Keratinocyte (primary cell): ENCODE measurements at regions not wholly inside any gene's neighbourhood (a gene's known extent, or its start where the extent isn't known, plus 50 kb on each side); places are given as distances from the start of the nearest gene placed in this dataset.

Experiments used
- DNase-seq: peaks from one replicate; pipeline ENCODE4 v3.0.0-alpha.2; 2011; ENCODE audit warnings: low read depth, missing footprints, low spot score
- FAIRE-seq: peaks from 2 replicates; lab custom pipeline; 2011; peaks lifted over from hg19 to GRCh38; lab: Jason Lieb, UNC
- H2AFZ ChIP-seq: 2 replicates; pipeline ENCODE4 v1.6.0; 2012; ENCODE audit warnings: low read length, control low read depth, inconsistent platforms; ENCODE audit not compliant: control insufficient read depth
- H3K27ac ChIP-seq: 2 replicates; pipeline ENCODE4 v1.5.1; 2011; ENCODE audit warnings: low read length; ENCODE audit not compliant: control insufficient read depth, insufficient read depth
- H3K27me3 ChIP-seq: 3 replicates; pipeline ENCODE4 v1.6.0; 2011; ENCODE audit warnings: low read length; ENCODE audit not compliant: control insufficient read depth, insufficient read depth; ENCODE audit errors: extremely low read depth
- H3K36me3 ChIP-seq, 2 experiments: 2 replicates in 1 of 2; 3 replicates in 1 of 2; pipeline ENCODE4 v1.5.1; 2011; ENCODE audit warnings: low read length in 2 of 2, mild to moderate bottlenecking in 1 of 2; ENCODE audit not compliant: control insufficient read depth in 2 of 2, insufficient read depth in 2 of 2; ENCODE audit errors: extremely low read depth in 1 of 2
- H3K4me1 ChIP-seq: 3 replicates; pipeline ENCODE4 v1.5.1; 2011; ENCODE audit warnings: low read length; ENCODE audit not compliant: control insufficient read depth, insufficient read depth; ENCODE audit errors: extremely low read depth
- H3K4me2 ChIP-seq: 3 replicates; pipeline ENCODE4 v1.6.0; 2011; ENCODE audit warnings: low read depth, low read length; ENCODE audit not compliant: control insufficient read depth, insufficient read depth; ENCODE audit errors: extremely low read depth
- H3K4me3 ChIP-seq, 3 experiments: fragments of 200-600 bp in 1 of 3; sonication (generic) in 1 of 3; 2 replicates in 2 of 3; 3 replicates in 1 of 3; pipeline ENCODE4 v1.5.1; 2011 to 2016; ENCODE audit warnings: low read length in 3 of 3, mild to moderate bottlenecking in 3 of 3, control low read depth in 2 of 3, inconsistent platforms in 1 of 3, low read depth in 1 of 3, mixed read lengths in 1 of 3, mixed run types in 1 of 3, moderate library complexity in 1 of 3; ENCODE audit not compliant: control insufficient read depth in 2 of 3, insufficient read depth in 2 of 3; ENCODE audit errors: extremely low read depth in 1 of 3
- H3K79me2 ChIP-seq: 2 replicates; pipeline ENCODE4 v1.6.0; 2012; ENCODE audit warnings: low read length; ENCODE audit not compliant: control insufficient read depth, insufficient read depth
- H3K9ac ChIP-seq: 3 replicates; pipeline ENCODE4 v1.6.0; 2011; ENCODE audit warnings: low read length; ENCODE audit not compliant: control insufficient read depth, insufficient read depth; ENCODE audit errors: extremely low read depth
- H3K9me1 ChIP-seq: 3 replicates; pipeline ENCODE4 v1.6.0; 2011; ENCODE audit warnings: low read length; ENCODE audit not compliant: control insufficient read depth, insufficient read depth; ENCODE audit errors: extremely low read depth
- H3K9me3 ChIP-seq: 2 replicates; pipeline ENCODE4 v1.5.1; 2012; ENCODE audit warnings: low read depth, low read length; ENCODE audit not compliant: control insufficient read depth
- H4K20me1 ChIP-seq: 3 replicates; pipeline ENCODE4 v1.6.0; 2011; ENCODE audit warnings: low read length; ENCODE audit not compliant: control insufficient read depth, insufficient read depth; ENCODE audit errors: extremely low read depth
- EZH2 ChIP-seq: IDR thresholded peaks from one replicate; pipeline ENCODE4 v1.6.1; 2012; ENCODE audit warnings: inconsistent platforms, mild to moderate bottlenecking, low read length, moderate library complexity
- dilution Hi-C: fragments of 300-500 bp; cut with MboI; formaldehyde crosslinking; loops from one replicate; pipeline ENCODE4 v1.7.0; 2020; ENCODE audit warnings: low sequenced_read_pairs; ENCODE audit not compliant: extremely low pct_ligation_motif_present
- TF ChIP-seq, protein P1 (sequence below), 3 experiments: IDR thresholded peaks in 1 of 3; conservative IDR thresholded peaks in 1 of 3; optimal IDR thresholded peaks in 1 of 3; 2 replicates in 2 of 3; 3 replicates in 1 of 3; pipeline versions ENCODE3 to v1.5.1; 2011; ENCODE audit warnings: low read length in 3 of 3, mild to moderate bottlenecking in 3 of 3, moderate library complexity in 2 of 3, control low read depth in 1 of 3, inconsistent platforms in 1 of 3; ENCODE audit not compliant: insufficient read depth in 2 of 3; ENCODE audit errors: extremely low read depth in 1 of 3

DNA sequence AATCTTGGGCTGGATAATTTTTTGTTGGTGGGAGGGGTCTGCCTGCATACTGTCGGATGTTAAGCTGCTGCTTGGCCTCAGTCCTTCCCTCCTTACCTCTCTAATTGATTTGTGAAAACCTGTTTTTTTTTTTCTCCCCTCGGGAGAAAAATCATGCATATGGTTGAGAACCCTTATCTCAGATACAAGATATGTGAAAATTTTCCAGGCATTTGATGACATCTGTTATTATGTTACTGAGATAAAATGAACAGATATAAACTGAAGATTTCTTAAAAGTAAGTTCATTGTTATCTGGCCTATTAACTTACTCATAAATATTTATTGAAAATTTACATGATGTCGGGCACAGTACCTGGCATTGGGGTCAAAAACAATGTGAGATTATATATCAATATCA is 1375.7 kb downstream of the PCDH9 start:
- Histone ChIP-seq H2AFZ (no peak overlapping the region), H3K9me1 (no peaks in the 10 kb centered on the region), H3K9me3 (no peaks in the 10 kb centered on the region), H3K9ac (no peak overlapping the region), H3K79me2 (no peaks in the 10 kb centered on the region), H3K27me3 (no peaks in the 10 kb centered on the region), H3K4me1 (no peaks in the 10 kb centered on the region), H3K36me3 (no peaks in the 10 kb centered on the region), H4K20me1 (no peaks in the 10 kb centered on the region), H3K27ac (no peak overlapping the region), H3K4me2 (no peak overlapping the region), H3K4me3 (no peak overlapping the region)
- FAIRE-seq = no peak
- TF ChIP-seq, protein P1, sequence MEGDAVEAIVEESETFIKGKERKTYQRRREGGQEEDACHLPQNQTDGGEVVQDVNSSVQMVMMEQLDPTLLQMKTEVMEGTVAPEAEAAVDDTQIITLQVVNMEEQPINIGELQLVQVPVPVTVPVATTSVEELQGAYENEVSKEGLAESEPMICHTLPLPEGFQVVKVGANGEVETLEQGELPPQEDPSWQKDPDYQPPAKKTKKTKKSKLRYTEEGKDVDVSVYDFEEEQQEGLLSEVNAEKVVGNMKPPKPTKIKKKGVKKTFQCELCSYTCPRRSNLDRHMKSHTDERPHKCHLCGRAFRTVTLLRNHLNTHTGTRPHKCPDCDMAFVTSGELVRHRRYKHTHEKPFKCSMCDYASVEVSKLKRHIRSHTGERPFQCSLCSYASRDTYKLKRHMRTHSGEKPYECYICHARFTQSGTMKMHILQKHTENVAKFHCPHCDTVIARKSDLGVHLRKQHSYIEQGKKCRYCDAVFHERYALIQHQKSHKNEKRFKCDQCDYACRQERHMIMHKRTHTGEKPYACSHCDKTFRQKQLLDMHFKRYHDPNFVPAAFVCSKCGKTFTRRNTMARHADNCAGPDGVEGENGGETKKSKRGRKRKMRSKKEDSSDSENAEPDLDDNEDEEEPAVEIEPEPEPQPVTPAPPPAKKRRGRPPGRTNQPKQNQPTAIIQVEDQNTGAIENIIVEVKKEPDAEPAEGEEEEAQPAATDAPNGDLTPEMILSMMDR (optimal IDR thresholded peaks at IDR 0.05 in 1 of 3, IDR thresholded peaks at IDR 0.05 in 1 of 3, conservative IDR thresholded peaks at IDR 0.05 in 1 of 3; ENCODE audit: extremely low read depth in 1 of 3, insufficient read depth in 2 of 3, low read length in 3 of 3) = no peak
- no peak for TF ChIP-seq EZH2
- dilution Hi-C loops = no loop called here
- no peak for DNase-seq

DNA sequence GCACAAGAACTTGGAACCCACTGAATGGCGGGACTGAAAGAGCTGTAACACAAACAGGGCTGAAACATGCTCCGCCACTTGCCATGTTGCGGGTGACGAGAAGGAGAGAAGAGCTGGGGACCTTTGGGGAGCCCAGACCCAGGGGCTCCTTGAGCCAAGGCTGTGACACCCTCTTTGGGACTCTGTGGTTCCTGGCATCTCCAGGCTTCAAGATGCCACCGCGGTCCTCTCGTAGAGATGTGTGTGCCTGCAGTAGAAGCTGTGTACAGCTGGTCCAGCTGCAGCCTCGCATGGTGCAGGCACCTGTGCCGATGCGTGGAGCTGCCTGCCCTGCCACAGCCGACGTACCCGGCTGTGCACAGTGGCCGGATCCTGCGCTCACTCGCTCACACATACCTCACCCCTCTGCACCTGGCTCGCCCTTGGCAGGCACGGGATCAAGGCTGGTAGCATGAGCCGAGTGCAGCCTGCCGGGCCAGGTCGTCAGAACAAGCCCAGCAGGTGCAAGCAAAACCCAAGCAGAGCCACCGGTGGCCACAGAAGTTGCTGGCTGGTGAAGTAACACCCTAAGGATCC is 1385.8 kb downstream of the PCDH9 start:
- no peak for TF ChIP-seq EZH2
- TF ChIP-seq, protein P1 (optimal IDR thresholded peaks at IDR 0.05 in 1 of 3, IDR thresholded peaks at IDR 0.05 in 1 of 3, conservative IDR thresholded peaks at IDR 0.05 in 1 of 3; ENCODE audit: extremely low read depth in 1 of 3, insufficient read depth in 2 of 3, low read length in 3 of 3) = no peak
- no peak for DNase-seq
- no peaks in the 10 kb centered on the region for H3K9me1 ChIP-seq
- H2AFZ ChIP-seq = no peak overlapping the region
- no peaks in the 10 kb centered on the region for H3K79me2 ChIP-seq
- no peaks in the 10 kb centered on the region for H3K27me3 ChIP-seq
- no peaks in the 10 kb centered on the region for H4K20me1 ChIP-seq
- peaks cover 3% of the 10 kb centered on the region for H3K9me3 ChIP-seq
- no peak overlapping the region for H3K27ac ChIP-seq
- no peak overlapping the region for H3K4me2 ChIP-seq
- FAIRE-seq = no peak
- no peaks in the 10 kb centered on the region for H3K36me3 ChIP-seq
- H3K4me3 ChIP-seq = no peak overlapping the region
- dilution Hi-C loops = no loop called here
- H3K9ac ChIP-seq = no peak overlapping the region
- no peaks in the 10 kb centered on the region for H3K4me1 ChIP-seq
